Psoas muscle (tissue), 7 donors: ENCODE measurements at regions not wholly inside any gene's neighbourhood (a gene's known extent, or its start where the extent isn't known, plus 50 kb on each side); places are given as distances from the start of the nearest gene placed in this dataset.

Experiments used
- ATAC-seq, 4 donors: fragments of 200-7000 bp; cut with Tn5 transposase; one replicate each; pipeline ENCODE4 v1.9.1; 2020; ENCODE audit warnings: moderate library complexity in 3 of 4, mild to moderate bottlenecking in 2 of 4
- DNase-seq, 2 donors: peaks; one replicate each; pipeline ENCODE4 v3.0.0-alpha.2; 2020
- H3K27ac ChIP-seq: fragments of 200-600 bp; one replicate; pipeline ENCODE4 v1.8.0; 2022
- H3K27me3 ChIP-seq, 3 donors: fragments of 200-600 bp in 1 of 3; one replicate each; pipeline versions ENCODE4 v1.6.1 to v1.8.0; 2013 to 2022; ENCODE audit warnings: low read length in 2 of 3, mild to moderate bottlenecking in 2 of 3, moderate library complexity in 1 of 3; ENCODE audit not compliant: insufficient read depth in 3 of 3
- H3K36me3 ChIP-seq, 2 donors: fragments of 200-600 bp in 1 of 2; one replicate each; pipeline versions ENCODE4 v1.6.1 to v1.8.0; 2013 to 2022; ENCODE audit warnings: low read depth in 1 of 2, mild to moderate bottlenecking in 1 of 2, moderate library complexity in 1 of 2; ENCODE audit not compliant: insufficient read depth in 1 of 2
- H3K4me1 ChIP-seq: fragments of 200-600 bp; one replicate; pipeline ENCODE4 v1.8.0; 2022
- H3K4me3 ChIP-seq: fragments of 200-600 bp; one replicate; pipeline ENCODE4 v1.8.0; 2022; ENCODE audit warnings: mild to moderate bottlenecking
- H3K9me3 ChIP-seq: fragments of 200-600 bp; one replicate; pipeline ENCODE4 v1.8.0; 2022
- CTCF ChIP-seq: fragments of 200-600 bp; IDR thresholded peaks from one replicate; pipeline ENCODE4 v1.8.0; 2022; ENCODE audit warnings: antibody characterized with exemption
- WGBS, 3 donors: extraction: QIAGEN DNeasy Blood & Tissue Kit; methylation state at CpG; one replicate each; pipeline versions ENCODE4 v1.1.6 to v1.1.7; 2013; 5-methylcytosine and 5-hydroxymethylcytosine counted together
- intact Hi-C, 2 donors: fragments of 100-400 bp; cut with DNase I; formaldehyde crosslinking; loops; one replicate each; pipeline versions ENCODE4 v1.11.0 to v1.14.2; 2022
- donor health status: healthy with polysubstance abuse.
- donor health status: DM: no; HTN: no; CAD: no; lungs with moderate emphysema.
- donor health status: Bipolar disorder and iron deficiency.
- donor health status: healthy.
- donor health status: DM: yes; HTN: yes; CAD: no.
- donor health status: DM: no; HTN: no; CAD: no.
- donor health status: DM: yes; HTN: yes; CAD: no.

DNA sequence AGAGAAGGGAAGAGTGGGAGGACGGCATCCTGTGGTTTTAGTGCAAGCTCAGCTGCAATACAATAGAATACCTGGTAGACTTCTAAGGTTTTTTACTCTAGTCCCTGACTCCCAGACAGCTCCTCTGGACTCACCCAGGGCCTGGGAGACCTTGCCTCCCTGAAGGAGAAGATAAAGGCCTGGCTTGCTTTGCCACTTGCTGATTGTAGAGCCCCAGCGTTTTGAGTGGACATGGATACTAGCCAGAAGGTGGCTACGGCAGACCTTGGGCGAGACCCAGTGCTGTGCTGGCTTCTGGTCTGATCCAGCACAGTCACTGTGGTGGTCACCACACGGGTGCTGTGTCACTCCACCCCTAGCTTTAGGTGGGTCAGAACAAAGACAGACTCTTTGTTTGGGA is 72.2 kb upstream of the TTC14 start:
- intact Hi-C loops: no loop called here
- Histone ChIP-seq H3K27ac (no peak overlapping the region), H3K4me3 (no peak overlapping the region), H3K36me3 (no peaks in the 10 kb centered on the region), H3K27me3 (peaks cover 0 to 2% (median 0%) of the 10 kb centered on the region in 3 donors), H3K9me3 (no peaks in the 10 kb centered on the region), H3K4me1 (no peaks in the 10 kb centered on the region)
- TF ChIP-seq CTCF: no peak
- DNase-seq: no peak
- WGBS, 3 donors: 72 to 84% (median 74%) methylated on average over 5 of the region's 5 CpGs
- no peak for ATAC-seq

DNA sequence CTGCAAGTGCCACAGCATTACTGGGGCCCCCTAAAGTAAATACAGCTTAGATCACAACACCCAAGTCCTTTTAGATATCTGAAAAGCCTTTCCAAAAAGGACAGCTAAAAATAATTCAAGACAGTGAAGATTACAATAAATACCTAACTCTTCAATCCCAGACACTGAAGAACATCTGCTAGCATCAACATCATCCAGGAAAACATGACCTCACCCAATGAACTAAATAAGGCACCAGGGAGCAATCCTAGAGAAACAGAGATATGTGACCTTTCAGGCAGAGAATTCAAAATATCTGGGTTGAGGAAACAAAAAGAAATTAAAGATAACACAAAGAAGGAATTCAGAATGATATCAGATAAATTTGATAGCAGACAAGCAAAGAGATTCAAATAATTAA is 71.7 kb upstream of the TTC14 start:
- TF ChIP-seq CTCF: no peak
- Histone ChIP-seq H3K36me3 (no peaks in the 10 kb centered on the region), H3K4me3 (no peak overlapping the region), H3K4me1 (no peaks in the 10 kb centered on the region), H3K27me3 (peaks cover 0 to 2% (median 0%) of the 10 kb centered on the region in 3 donors), H3K27ac (no peak overlapping the region), H3K9me3 (no peaks in the 10 kb centered on the region)
- intact Hi-C loops: no loop called here
- DNase-seq (no peak), ATAC-seq (no peak)

DNA sequence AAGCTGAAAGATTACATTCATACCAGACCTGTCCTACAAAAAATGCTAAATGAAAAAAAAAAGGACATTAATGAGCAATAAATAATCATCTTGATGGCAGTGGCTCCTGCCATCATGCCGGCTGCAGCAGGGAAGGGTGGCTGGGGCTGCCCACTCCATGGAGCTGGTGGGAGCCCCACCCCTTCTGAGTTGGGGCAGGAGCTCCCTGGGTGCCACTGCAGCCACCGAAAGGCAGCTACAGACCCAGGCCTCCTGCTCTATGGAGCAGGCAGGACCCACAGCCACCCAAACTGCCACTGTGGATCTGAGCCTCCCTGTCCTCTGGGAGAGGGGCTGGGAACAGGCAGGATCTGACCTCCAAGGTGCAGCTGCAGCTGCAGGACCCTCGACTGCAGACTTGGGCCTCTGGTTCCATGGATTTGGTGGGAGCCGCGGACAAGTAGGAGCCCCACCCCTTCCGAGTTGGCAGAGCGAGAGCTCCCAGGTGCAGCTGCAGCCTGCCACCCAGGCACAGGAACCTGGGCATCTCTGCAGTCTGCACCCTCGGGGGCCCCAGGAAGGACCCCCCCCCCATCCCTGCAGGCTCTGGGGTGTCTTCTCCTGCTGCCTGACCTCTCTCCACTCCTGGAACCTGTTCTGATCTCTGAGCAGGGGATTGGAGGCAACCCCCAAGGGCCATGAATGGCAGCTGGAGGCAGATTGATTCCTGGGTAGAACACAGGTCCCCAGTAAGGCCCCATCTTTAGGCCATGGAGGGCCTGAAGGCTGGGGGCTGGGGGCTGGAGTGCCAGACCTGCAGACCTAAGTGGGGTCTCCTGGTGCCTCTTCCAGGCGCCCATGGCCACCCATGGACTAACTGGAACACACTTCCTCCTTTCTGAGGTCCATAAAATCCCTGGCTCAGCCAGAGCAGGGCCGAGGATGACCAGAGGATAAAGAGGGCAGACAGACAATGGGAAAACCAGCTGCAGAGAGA is 70.4 kb upstream of the TTC14 start:
- no peaks in the 10 kb centered on the region for H3K36me3 ChIP-seq
- WGBS, 3 donors: 73 to 77% (median 76%) methylated on average over 10 of the region's 10 CpGs
- ATAC-seq (no peak), DNase-seq (no peak)
- no peaks in the 10 kb centered on the region for H3K9me3 ChIP-seq
- intact Hi-C loops: no loop called here
- no peaks in the 10 kb centered on the region for H3K4me1 ChIP-seq
- peaks cover 0 to 2% (median 0%) of the 10 kb centered on the region in 3 donors for H3K27me3 ChIP-seq
- no peak overlapping the region for H3K4me3 ChIP-seq
- H3K27ac ChIP-seq: no peak overlapping the region
- TF ChIP-seq CTCF: no peak

- no peaks in the 10 kb centered on the region for H3K9me3 ChIP-seq
- H3K4me3 ChIP-seq: no peak overlapping the region
- DNase-seq (no peak), ATAC-seq (no peak)
- no peak overlapping the region for H3K27ac ChIP-seq
- 87 to 93% (median 89%) methylated on average over 2 of the region's 2 CpGs for WGBS, 3 donors
- no peaks in the 10 kb centered on the region for H3K4me1 ChIP-seq
- intact Hi-C loops: no loop called here
- H3K27me3 ChIP-seq: peaks cover 0 to 2% (median 0%) of the 10 kb centered on the region in 3 donors
- TF ChIP-seq CTCF: no peak
- H3K36me3 ChIP-seq: no peaks in the 10 kb centered on the region
Observed at GRCh38 chr3:180534828-180535227, 67.1 kb upstream of the TTC14 start.
